GM18519 (cell line): ENCODE measurements at regions not wholly inside any gene's neighbourhood (a gene's known extent, or its start where the extent isn't known, plus 50 kb on each side); places are given as distances from the start of the nearest gene placed in this dataset.

ENCODE experiments used
- ATAC-seq: cut with Tn5 transposase; IDR thresholded peaks from one replicate; pipeline ENCODE4 v1.9.1; 2021; ENCODE audit warnings: mild to moderate bottlenecking, moderate library complexity; ENCODE audit not compliant: unreplicated experiment, low FRiP score

GRCh38 chr1:82578086-82578726 lies 777.5 kb downstream of the ADGRL2 start:
- ATAC-seq = no peak

- no peak for ATAC-seq
Observed at GRCh38 chr1:82567348-82567747, 766.6 kb downstream of the ADGRL2 start.

GRCh38 chr1:82565546-82565945 lies 764.8 kb downstream of the ADGRL2 start:
- ATAC-seq = no peak

GRCh38 chr1:82565146-82565545 lies 764.4 kb downstream of the ADGRL2 start:
- no peak for ATAC-seq

- no peak for ATAC-seq
Observed at GRCh38 chr1:82564333-82564732, 763.6 kb downstream of the ADGRL2 start.

- ATAC-seq = no peak
Observed at GRCh38 chr1:82562448-82562847, 761.7 kb downstream of the ADGRL2 start.

- ATAC-seq = no peak
Observed at GRCh38 chr1:82560566-82560965, 759.8 kb downstream of the ADGRL2 start.

GRCh38 chr1:82555501-82555900 lies 754.8 kb downstream of the ADGRL2 start:
- no peak for ATAC-seq

GRCh38 chr1:82549841-82550240 lies 749.1 kb downstream of the ADGRL2 start:
- ATAC-seq = no peak

- ATAC-seq = no peak
Observed at GRCh38 chr1:82542766-82543165, 742.0 kb downstream of the ADGRL2 start.

GRCh38 chr1:82542141-82542540 lies 741.4 kb downstream of the ADGRL2 start:
- no peak for ATAC-seq

- no peak for ATAC-seq
Observed at GRCh38 chr1:82540006-82540405, 739.3 kb downstream of the ADGRL2 start.

- no peak for ATAC-seq
Observed at GRCh38 chr1:82538876-82539275, 738.1 kb downstream of the ADGRL2 start.

- ATAC-seq = no peak
Observed at GRCh38 chr1:82534996-82535395, 734.3 kb downstream of the ADGRL2 start.

- no peak for ATAC-seq
Observed at GRCh38 chr1:82525378-82525777, 724.6 kb downstream of the ADGRL2 start.

- ATAC-seq = no peak
Observed at GRCh38 chr1:82520611-82521010, 719.9 kb downstream of the ADGRL2 start.

GRCh38 chr1:82517586-82517985 lies 716.9 kb downstream of the ADGRL2 start:
- no peak for ATAC-seq

- ATAC-seq = no peak
Observed at GRCh38 chr1:82515650-82516049, 714.9 kb downstream of the ADGRL2 start.

- no peak for ATAC-seq
Observed at GRCh38 chr1:82511441-82511840, 710.7 kb downstream of the ADGRL2 start.

GRCh38 chr1:82510431-82510830 lies 709.7 kb downstream of the ADGRL2 start:
- ATAC-seq = no peak

GRCh38 chr1:82507011-82507410 lies 706.3 kb downstream of the ADGRL2 start:
- no peak for ATAC-seq

- ATAC-seq = no peak
Observed at GRCh38 chr1:82503822-82504221, 703.1 kb downstream of the ADGRL2 start.

GRCh38 chr1:82499022-82499421 lies 698.3 kb downstream of the ADGRL2 start:
- no peak for ATAC-seq
